HEK293 (cell line): ENCODE measurements at regions not wholly inside any gene's neighbourhood (a gene's known extent, or its start where the extent isn't known, plus 50 kb on each side); places are given as distances from the start of the nearest gene placed in this dataset.

Source experiments
- CTCF ChIA-PET: fragments of 350-600 bp; formaldehyde crosslinking; extraction: SDS; loops from one replicate; lab custom pipeline; 2021; ENCODE audit warnings: antibody characterized with exemption; lab: Yijun Ruan, JAX
- POLR2A ChIA-PET: fragments of 300-600 bp; formaldehyde crosslinking; extraction: SDS; loops from one replicate; lab custom pipeline; 2020; ENCODE audit warnings: antibody characterized with exemption, inconsistent platforms; lab: Yijun Ruan, JAX
- H3K27ac ChIP-seq: fragments of 200-500 bp; sonication (Bioruptor generic); 2 replicates; pipeline ENCODE4 v1.5.1; 2014; ENCODE audit warnings: low read depth, low read length, control low read depth, inconsistent platforms; ENCODE audit errors: extremely low read depth
- H3K36me3 ChIP-seq, 2 experiments: fragments of 200-500 bp in 1 of 2; sonication (Bioruptor generic) in 1 of 2; 1 replicate in 1 of 2; 2 replicates in 1 of 2; pipeline ENCODE4 v1.5.1; 2014 to 2017; ENCODE audit warnings: inconsistent platforms in 2 of 2, low read length in 2 of 2; ENCODE audit not compliant: control insufficient read depth in 2 of 2, insufficient read depth in 1 of 2
- H3K4me1 ChIP-seq: fragments of 200-500 bp; sonication (Bioruptor generic); 2 replicates; pipeline ENCODE4 v1.5.1; 2014; ENCODE audit warnings: mild to moderate bottlenecking, low read length, inconsistent platforms; ENCODE audit not compliant: control insufficient read depth, insufficient read depth
- H3K4me3 ChIP-seq: 2 replicates; pipeline ENCODE4 v1.5.1; 2011; ENCODE audit warnings: low read depth, mild to moderate bottlenecking, control low read depth, low read length, moderate library complexity
- H3K9me3 ChIP-seq: fragments of 200-500 bp; sonication (Bioruptor generic); 2 replicates; pipeline ENCODE4 v1.5.1; 2014; ENCODE audit warnings: low read depth, low read length, inconsistent platforms; ENCODE audit not compliant: control insufficient read depth, insufficient read depth
- HOXA7 ChIP-seq: sonication (generic); formaldehyde crosslinking; IDR thresholded peaks from 2 replicates; pipeline ENCODE4 v1.8.1; 2022; ENCODE audit warnings: missing genetic modification reagents, borderline replicate concordance
- HOXC10 ChIP-seq: sonication (generic); formaldehyde crosslinking; IDR thresholded peaks from 2 replicates; pipeline ENCODE4 v1.8.1; 2023; ENCODE audit warnings: mild to moderate bottlenecking, missing genetic modification reagents
- HOXD13 ChIP-seq: sonication (generic); formaldehyde crosslinking; IDR thresholded peaks from 2 replicates; pipeline ENCODE4 v1.8.0; 2022; ENCODE audit warnings: missing genetic modification reagents, borderline replicate concordance
- IKZF3 ChIP-seq: fragments of 450-650 bp; IDR thresholded peaks from 2 replicates; pipeline ENCODE4 v1.5.0; 2018; ENCODE audit warnings: missing biosample characterization, mild to moderate bottlenecking, missing genetic modification characterization, moderate library complexity
- KLF9 ChIP-seq: fragments of 450-650 bp; formaldehyde crosslinking; IDR thresholded peaks from 2 replicates; pipeline ENCODE4 v1.5.1; 2016; ENCODE audit warnings: missing biosample characterization, missing genetic modification characterization, low read depth
- MYNN ChIP-seq: fragments of 450-650 bp; formaldehyde crosslinking; IDR thresholded peaks from 2 replicates; pipeline ENCODE4 v1.5.1; 2016; ENCODE audit warnings: missing biosample characterization, missing genetic modification characterization, borderline replicate concordance
- OSR2 ChIP-seq: fragments of 450-650 bp; formaldehyde crosslinking; IDR thresholded peaks from 2 replicates; pipeline ENCODE4 v1.5.1; 2016; ENCODE audit warnings: missing biosample characterization, missing genetic modification characterization
- SCRT2 ChIP-seq: fragments of 450-650 bp; formaldehyde crosslinking; IDR thresholded peaks from 2 replicates; pipeline ENCODE4 v1.5.1; 2016; ENCODE audit warnings: missing biosample characterization, missing genetic modification characterization
- SETDB1 ChIP-seq: IDR thresholded peaks from one replicate; pipeline ENCODE4 v1.6.1; 2017; ENCODE audit warnings: mild to moderate bottlenecking, low read length, moderate library complexity, mixed read lengths; ENCODE audit not compliant: insufficient read length
- SP3 ChIP-seq: fragments of 450-650 bp; formaldehyde crosslinking; IDR thresholded peaks from 2 replicates; pipeline ENCODE4 v1.5.1; 2016; ENCODE audit warnings: missing biosample characterization, missing genetic modification characterization
- YY1 ChIP-seq: fragments of 450-650 bp; formaldehyde crosslinking; IDR thresholded peaks from 2 replicates; pipeline ENCODE4 v1.5.1; 2018; ENCODE audit warnings: missing biosample characterization, missing genetic modification characterization
- ZBTB17 ChIP-seq: fragments of 450-650 bp; formaldehyde crosslinking; IDR thresholded peaks from 2 replicates; pipeline ENCODE4 v1.5.1; 2016; ENCODE audit warnings: missing biosample characterization, missing genetic modification characterization
- ZFP69B ChIP-seq: fragments of 450-650 bp; formaldehyde crosslinking; IDR thresholded peaks from 2 replicates; pipeline ENCODE4 v1.5.1; 2016; ENCODE audit warnings: missing biosample characterization, missing genetic modification characterization
- ZIC2 ChIP-seq: fragments of 450-650 bp; formaldehyde crosslinking; IDR thresholded peaks from 2 replicates; pipeline ENCODE4 v1.5.1; 2016; ENCODE audit warnings: missing biosample characterization, missing genetic modification characterization
- ZNF133 ChIP-seq: fragments of 450-650 bp; formaldehyde crosslinking; IDR thresholded peaks from 2 replicates; pipeline ENCODE4 v1.5.1; 2016; ENCODE audit warnings: missing biosample characterization, missing genetic modification characterization
- ZNF214 ChIP-seq: fragments of 450-650 bp; formaldehyde crosslinking; IDR thresholded peaks from 2 replicates; pipeline ENCODE4 v1.5.1; 2017; ENCODE audit warnings: missing biosample characterization, mild to moderate bottlenecking, missing genetic modification characterization, borderline replicate concordance
- ZNF221 ChIP-seq: fragments of 450-650 bp; formaldehyde crosslinking; IDR thresholded peaks from 2 replicates; pipeline ENCODE4 v1.5.1; 2017; ENCODE audit warnings: missing biosample characterization, missing genetic modification characterization, borderline replicate concordance
- ZNF514 ChIP-seq: fragments of 450-650 bp; formaldehyde crosslinking; IDR thresholded peaks from 2 replicates; pipeline ENCODE4 v1.5.1; 2016; ENCODE audit warnings: missing biosample characterization, missing genetic modification characterization
- ZNF529 ChIP-seq: fragments of 450-650 bp; formaldehyde crosslinking; IDR thresholded peaks from 2 replicates; pipeline ENCODE4 v1.5.1; 2017; ENCODE audit warnings: missing genetic modification characterization, missing biosample characterization; ENCODE audit not compliant: insufficient replicate concordance
- ZNF549 ChIP-seq: fragments of 450-650 bp; IDR thresholded peaks from 2 replicates; pipeline ENCODE4 v1.5.1; 2018; ENCODE audit warnings: missing biosample characterization, missing genetic modification characterization, mild to moderate bottlenecking, inconsistent platforms, moderate library complexity
- ZNF626 ChIP-seq: fragments of 450-650 bp; sonication (Bioruptor Pico); formaldehyde crosslinking; IDR thresholded peaks from 2 replicates; pipeline ENCODE4 v1.5.1; 2018; ENCODE audit warnings: missing biosample characterization, missing genetic modification characterization, inconsistent platforms
- ZNF664 ChIP-seq: fragments of 450-650 bp; formaldehyde crosslinking; IDR thresholded peaks from 2 replicates; pipeline ENCODE4 v1.5.1; 2016; ENCODE audit warnings: missing biosample characterization, missing genetic modification characterization
- ZNF701 ChIP-seq: fragments of 450-650 bp; formaldehyde crosslinking; IDR thresholded peaks from 2 replicates; pipeline ENCODE4 v1.5.1; 2016; ENCODE audit warnings: missing biosample characterization, missing genetic modification characterization
- ZNF776 ChIP-seq: fragments of 450-650 bp; formaldehyde crosslinking; IDR thresholded peaks from 2 replicates; pipeline ENCODE4 v1.5.0; 2017; ENCODE audit warnings: missing biosample characterization, missing genetic modification characterization, borderline replicate concordance
- ZNF837 ChIP-seq: fragments of 450-650 bp; formaldehyde crosslinking; IDR thresholded peaks from 2 replicates; pipeline ENCODE4 v1.5.1; 2016; ENCODE audit warnings: missing biosample characterization, missing genetic modification characterization
- TF ChIP-seq, protein P1 (sequence below): fragments of 450-650 bp; formaldehyde crosslinking; IDR thresholded peaks from 2 replicates; pipeline ENCODE4 v1.5.1; 2016; ENCODE audit warnings: missing biosample characterization, missing genetic modification characterization, low read depth
- TF ChIP-seq, protein P2 (sequence below): fragments of 450-650 bp; formaldehyde crosslinking; IDR thresholded peaks from 2 replicates; pipeline ENCODE4 v1.5.1; 2017; ENCODE audit warnings: missing biosample characterization, mild to moderate bottlenecking, missing genetic modification characterization, moderate library complexity
- TF ChIP-seq, protein P3 (sequence below): fragments of 450-650 bp; formaldehyde crosslinking; IDR thresholded peaks from 2 replicates; pipeline ENCODE4 v1.5.1; 2016; ENCODE audit warnings: missing biosample characterization, missing genetic modification characterization
- TF ChIP-seq, protein P4 (sequence below): fragments of 450-650 bp; formaldehyde crosslinking; IDR thresholded peaks from 2 replicates; pipeline ENCODE4 v1.5.1; 2016; ENCODE audit warnings: missing biosample characterization, missing genetic modification characterization

DNA sequence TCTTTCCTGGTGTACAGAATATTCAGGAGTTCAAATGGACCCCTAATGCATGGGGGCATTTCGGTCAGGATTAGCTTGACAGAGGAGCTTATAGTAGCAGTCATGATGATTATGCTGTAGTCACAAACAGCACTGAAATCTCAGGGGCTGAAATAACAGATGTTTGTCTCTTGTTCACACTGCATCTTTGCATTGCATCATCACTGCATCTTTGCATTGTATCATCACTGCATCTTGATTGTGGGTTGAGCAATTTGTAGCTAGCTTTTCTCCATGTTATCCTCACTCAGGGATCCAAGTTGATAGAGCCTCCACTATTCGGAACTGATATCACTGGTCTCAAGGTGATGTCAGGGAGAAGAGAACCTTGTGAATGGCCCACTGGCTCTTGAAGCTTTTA lies 160.9 kb downstream of the GATB start:
- H3K4me3 ChIP-seq = no peak overlapping the region
- no peaks in the 10 kb centered on the region for H3K36me3 ChIP-seq
- no peaks in the 10 kb centered on the region for H3K9me3 ChIP-seq
- H3K4me1 ChIP-seq = no peaks in the 10 kb centered on the region
- POLR2A ChIA-PET = no interaction called here
- no peak for TF ChIP-seq ZNF214 (tag by site-specific recombination)
- TF ChIP-seq ZNF133 (tag by site-specific recombination) = no peak
- TF ChIP-seq ZNF529 (tag by site-specific recombination) = no peak
- TF ChIP-seq ZIC2 (tag by site-specific recombination) = no peak
- no peak for TF ChIP-seq ZNF549 (tag by site-specific recombination)
- TF ChIP-seq SCRT2 (tag by site-specific recombination) = no peak
- TF ChIP-seq MYNN (tag by site-specific recombination) = no peak
- no peak for TF ChIP-seq ZNF664 (tag by site-specific recombination)
- TF ChIP-seq ZNF221 (tag by site-specific recombination) = no peak
- no peak for TF ChIP-seq SETDB1
- no peak for TF ChIP-seq HOXD13
- TF ChIP-seq ZNF626 (tag by site-specific recombination) = no peak
- no peak for TF ChIP-seq OSR2
- no peak for TF ChIP-seq YY1
- TF ChIP-seq, protein P1, sequence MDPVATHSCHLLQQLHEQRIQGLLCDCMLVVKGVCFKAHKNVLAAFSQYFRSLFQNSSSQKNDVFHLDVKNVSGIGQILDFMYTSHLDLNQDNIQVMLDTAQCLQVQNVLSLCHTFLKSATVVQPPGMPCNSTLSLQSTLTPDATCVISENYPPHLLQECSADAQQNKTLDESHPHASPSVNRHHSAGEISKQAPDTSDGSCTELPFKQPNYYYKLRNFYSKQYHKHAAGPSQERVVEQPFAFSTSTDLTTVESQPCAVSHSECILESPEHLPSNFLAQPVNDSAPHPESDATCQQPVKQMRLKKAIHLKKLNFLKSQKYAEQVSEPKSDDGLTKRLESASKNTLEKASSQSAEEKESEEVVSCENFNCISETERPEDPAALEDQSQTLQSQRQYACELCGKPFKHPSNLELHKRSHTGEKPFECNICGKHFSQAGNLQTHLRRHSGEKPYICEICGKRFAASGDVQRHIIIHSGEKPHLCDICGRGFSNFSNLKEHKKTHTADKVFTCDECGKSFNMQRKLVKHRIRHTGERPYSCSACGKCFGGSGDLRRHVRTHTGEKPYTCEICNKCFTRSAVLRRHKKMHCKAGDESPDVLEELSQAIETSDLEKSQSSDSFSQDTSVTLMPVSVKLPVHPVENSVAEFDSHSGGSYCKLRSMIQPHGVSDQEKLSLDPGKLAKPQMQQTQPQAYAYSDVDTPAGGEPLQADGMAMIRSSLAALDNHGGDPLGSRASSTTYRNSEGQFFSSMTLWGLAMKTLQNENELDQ = no peak
- TF ChIP-seq ZNF701 (tag by site-specific recombination) = no peak
- TF ChIP-seq, protein P2, sequence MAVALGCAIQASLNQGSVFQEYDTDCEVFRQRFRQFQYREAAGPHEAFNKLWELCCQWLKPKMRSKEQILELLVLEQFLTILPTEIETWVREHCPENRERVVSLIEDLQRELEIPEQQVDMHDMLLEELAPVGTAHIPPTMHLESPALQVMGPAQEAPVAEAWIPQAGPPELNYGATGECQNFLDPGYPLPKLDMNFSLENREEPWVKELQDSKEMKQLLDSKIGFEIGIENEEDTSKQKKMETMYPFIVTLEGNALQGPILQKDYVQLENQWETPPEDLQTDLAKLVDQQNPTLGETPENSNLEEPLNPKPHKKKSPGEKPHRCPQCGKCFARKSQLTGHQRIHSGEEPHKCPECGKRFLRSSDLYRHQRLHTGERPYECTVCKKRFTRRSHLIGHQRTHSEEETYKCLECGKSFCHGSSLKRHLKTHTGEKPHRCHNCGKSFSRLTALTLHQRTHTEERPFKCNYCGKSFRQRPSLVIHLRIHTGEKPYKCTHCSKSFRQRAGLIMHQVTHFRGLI (tag by site-specific recombination) = no peak
- CTCF ChIA-PET = interaction anchor here (1.1 kb wide), 1 partner anchor 12 kb away, joined by 3 read pairs; no protein-coding TSS in a partner anchor
- H3K27ac ChIP-seq = no peak overlapping the region

DNA sequence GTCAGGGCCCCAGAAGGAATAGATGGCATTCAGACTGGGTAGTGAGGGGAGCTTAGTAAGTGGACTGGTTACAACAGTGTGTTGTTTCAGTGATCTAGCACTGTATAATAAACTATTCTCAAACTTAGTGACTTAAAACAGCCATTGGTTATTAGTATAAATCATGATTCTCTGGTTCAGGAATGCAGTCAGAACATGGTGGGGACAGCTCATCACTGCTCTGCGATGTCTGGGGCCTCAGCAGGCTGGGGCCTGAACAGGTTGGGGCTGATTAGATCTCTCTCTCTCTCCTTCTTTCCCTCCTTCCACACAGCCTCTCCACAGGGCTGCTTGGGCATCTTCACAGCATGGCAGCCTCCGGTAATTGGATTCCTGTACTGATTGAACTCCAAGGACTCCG lies 160.4 kb downstream of the GATB start:
- Histone ChIP-seq H3K27ac (no peak overlapping the region), H3K9me3 (no peaks in the 10 kb centered on the region), H3K4me3 (no peak overlapping the region), H3K4me1 (no peaks in the 10 kb centered on the region), H3K36me3 (no peaks in the 10 kb centered on the region)
- POLR2A ChIA-PET = no interaction called here
- CTCF ChIA-PET = interaction anchor here (1.1 kb wide), 1 partner anchor 12 kb away, joined by 3 read pairs; no protein-coding TSS in a partner anchor
- TF ChIP-seq ZBTB17 (tag by site-specific recombination) = no peak
- no peak for TF ChIP-seq SCRT2 (tag by site-specific recombination)
- no peak for TF ChIP-seq SP3 (tag by site-specific recombination)
- TF ChIP-seq HOXA7 (CRISPR knock-in tag) = no peak
- TF ChIP-seq, protein P3, sequence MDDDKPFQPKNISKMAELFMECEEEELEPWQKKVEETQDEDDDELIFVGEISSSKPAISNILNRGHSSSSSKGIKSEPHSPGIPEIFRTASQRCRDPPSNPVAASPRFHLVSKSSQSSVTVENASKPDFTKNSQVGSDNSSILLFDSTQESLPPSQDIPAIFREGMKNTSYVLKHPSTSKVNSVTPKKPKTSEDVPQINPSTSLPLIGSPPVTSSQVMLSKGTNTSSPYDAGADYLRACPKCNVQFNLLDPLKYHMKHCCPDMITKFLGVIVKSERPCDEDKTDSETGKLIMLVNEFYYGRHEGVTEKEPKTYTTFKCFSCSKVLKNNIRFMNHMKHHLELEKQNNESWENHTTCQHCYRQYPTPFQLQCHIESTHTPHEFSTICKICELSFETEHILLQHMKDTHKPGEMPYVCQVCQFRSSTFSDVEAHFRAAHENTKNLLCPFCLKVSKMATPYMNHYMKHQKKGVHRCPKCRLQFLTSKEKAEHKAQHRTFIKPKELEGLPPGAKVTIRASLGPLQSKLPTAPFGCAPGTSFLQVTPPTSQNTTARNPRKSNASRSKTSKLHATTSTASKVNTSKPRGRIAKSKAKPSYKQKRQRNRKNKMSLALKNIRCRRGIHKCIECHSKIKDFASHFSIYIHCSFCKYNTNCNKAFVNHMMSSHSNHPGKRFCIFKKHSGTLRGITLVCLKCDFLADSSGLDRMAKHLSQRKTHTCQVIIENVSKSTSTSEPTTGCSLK (tag by site-specific recombination) = no peak
- no peak for TF ChIP-seq HOXC10 (CRISPR knock-in tag)
- TF ChIP-seq IKZF3 (tag by site-specific recombination) = no peak
- no peak for TF ChIP-seq ZNF837
- TF ChIP-seq ZNF776 (tag by site-specific recombination) = no peak
- TF ChIP-seq, protein P4, sequence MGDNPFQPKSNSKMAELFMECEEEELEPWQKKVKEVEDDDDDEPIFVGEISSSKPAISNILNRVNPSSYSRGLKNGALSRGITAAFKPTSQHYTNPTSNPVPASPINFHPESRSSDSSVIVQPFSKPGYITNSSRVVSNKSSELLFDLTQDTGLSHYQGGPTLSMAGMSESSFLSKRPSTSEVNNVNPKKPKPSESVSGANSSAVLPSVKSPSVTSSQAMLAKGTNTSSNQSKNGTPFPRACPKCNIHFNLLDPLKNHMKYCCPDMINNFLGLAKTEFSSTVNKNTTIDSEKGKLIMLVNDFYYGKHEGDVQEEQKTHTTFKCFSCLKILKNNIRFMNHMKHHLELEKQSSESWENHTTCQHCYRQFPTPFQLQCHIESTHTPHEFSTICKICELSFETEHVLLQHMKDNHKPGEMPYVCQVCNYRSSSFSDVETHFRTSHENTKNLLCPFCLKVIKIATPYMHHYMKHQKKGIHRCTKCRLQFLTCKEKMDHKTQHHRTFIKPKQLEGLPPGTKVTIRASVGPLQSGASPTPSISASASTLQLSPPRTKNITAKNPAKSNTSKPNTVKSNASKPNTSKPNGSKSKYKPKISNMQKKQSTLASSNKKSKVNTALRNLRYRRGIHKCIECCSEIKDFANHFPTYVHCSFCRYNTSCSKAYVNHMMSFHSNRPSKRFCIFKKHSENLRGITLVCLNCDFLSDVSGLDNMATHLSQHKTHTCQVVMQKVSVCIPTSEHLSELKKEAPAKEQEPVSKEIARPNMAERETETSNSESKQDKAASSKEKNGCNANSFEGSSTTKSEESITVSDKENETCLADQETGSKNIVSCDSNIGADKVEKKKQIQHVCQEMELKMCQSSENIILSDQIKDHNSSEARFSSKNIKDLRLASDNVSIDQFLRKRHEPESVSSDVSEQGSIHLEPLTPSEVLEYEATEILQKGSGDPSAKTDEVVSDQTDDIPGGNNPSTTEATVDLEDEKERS (tag by site-specific recombination) = no peak
- TF ChIP-seq ZNF514 (tag by site-specific recombination) = no peak
- no peak for TF ChIP-seq ZFP69B (tag by site-specific recombination)
- no peak for TF ChIP-seq KLF9 (tag by site-specific recombination)
- no peak for TF ChIP-seq SETDB1
